ENCODE measurements at regions not wholly inside any gene's neighbourhood (a gene's known extent, or its start where the extent isn't known, plus 50 kb on each side); places are given as distances from the start of the nearest gene placed in this dataset.

DNA sequence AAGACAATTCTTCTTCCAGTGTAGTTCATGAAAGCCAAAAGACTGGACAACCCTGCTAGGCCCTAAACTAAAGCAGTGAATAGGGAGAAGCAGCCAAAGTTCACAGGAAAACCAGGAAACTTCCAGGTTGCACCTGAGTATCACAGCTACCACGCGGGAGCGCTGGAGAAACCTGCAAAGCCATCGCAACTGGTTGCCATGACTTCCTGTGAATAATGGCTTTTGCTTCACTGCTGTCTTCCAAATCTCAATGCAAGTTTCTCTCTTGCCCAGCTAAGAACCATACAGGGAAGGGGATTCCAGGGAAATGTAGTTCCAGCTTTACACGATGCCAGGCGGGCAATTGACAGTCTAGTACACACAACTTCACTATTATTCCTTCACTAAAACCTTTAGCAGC lies 114.1 kb downstream of the GXYLT1 start (continued):
- TF ChIP-seq, protein P1, sequence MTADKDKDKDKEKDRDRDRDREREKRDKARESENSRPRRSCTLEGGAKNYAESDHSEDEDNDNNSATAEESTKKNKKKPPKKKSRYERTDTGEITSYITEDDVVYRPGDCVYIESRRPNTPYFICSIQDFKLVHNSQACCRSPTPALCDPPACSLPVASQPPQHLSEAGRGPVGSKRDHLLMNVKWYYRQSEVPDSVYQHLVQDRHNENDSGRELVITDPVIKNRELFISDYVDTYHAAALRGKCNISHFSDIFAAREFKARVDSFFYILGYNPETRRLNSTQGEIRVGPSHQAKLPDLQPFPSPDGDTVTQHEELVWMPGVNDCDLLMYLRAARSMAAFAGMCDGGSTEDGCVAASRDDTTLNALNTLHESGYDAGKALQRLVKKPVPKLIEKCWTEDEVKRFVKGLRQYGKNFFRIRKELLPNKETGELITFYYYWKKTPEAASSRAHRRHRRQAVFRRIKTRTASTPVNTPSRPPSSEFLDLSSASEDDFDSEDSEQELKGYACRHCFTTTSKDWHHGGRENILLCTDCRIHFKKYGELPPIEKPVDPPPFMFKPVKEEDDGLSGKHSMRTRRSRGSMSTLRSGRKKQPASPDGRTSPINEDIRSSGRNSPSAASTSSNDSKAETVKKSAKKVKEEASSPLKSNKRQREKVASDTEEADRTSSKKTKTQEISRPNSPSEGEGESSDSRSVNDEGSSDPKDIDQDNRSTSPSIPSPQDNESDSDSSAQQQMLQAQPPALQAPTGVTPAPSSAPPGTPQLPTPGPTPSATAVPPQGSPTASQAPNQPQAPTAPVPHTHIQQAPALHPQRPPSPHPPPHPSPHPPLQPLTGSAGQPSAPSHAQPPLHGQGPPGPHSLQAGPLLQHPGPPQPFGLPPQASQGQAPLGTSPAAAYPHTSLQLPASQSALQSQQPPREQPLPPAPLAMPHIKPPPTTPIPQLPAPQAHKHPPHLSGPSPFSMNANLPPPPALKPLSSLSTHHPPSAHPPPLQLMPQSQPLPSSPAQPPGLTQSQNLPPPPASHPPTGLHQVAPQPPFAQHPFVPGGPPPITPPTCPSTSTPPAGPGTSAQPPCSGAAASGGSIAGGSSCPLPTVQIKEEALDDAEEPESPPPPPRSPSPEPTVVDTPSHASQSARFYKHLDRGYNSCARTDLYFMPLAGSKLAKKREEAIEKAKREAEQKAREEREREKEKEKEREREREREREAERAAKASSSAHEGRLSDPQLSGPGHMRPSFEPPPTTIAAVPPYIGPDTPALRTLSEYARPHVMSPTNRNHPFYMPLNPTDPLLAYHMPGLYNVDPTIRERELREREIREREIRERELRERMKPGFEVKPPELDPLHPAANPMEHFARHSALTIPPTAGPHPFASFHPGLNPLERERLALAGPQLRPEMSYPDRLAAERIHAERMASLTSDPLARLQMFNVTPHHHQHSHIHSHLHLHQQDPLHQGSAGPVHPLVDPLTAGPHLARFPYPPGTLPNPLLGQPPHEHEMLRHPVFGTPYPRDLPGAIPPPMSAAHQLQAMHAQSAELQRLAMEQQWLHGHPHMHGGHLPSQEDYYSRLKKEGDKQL (CRISPR knock-in tag; IDR thresholded peaks at IDR 0.05; ENCODE audit: borderline replicate concordance), result no peak
- TF ChIP-seq ZNF785 (CRISPR knock-in tag; IDR thresholded peaks at IDR 0.05) (no peak), RFX1 (IDR thresholded peaks at IDR 0.05) (peak; percentile 77), ZNF551 (CRISPR knock-in tag; IDR thresholded peaks at IDR 0.05) (no peak), FOXA3 (CRISPR knock-in tag; conservative IDR thresholded peaks at IDR 0.05 in 1 of 2, IDR thresholded peaks at IDR 0.05 in 1 of 2) (no peak), GTF2A2 (tag; IDR thresholded peaks at IDR 0.05) (no peak)

DNA sequence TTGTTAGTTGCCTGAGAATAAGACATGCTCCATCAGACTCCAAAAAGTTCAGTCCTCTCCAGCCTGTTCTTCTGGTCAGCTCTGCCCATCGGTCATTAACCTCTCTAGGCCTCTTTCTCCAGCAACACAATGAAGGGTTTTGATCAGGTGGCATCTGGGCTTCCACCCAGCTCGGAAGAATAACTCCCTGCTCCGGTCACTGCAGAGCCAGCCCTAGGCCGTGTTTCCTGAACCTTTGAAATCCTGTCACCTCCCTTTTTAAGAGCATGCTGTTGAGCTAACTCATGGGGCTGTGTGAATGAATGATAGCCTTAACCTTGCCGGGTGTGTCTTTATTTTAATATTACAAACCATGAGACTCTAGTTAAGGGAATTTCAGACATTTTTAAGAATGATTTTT lies 117.1 kb downstream of the GXYLT1 start:
- Histone ChIP-seq H3K4me3 (no peak overlapping the region), H3K36me3 (ENCODE audit: control insufficient read depth, insufficient read depth, low read length) (no peaks in the 10 kb centered on the region), H3K9me3 (replicated peaks; ENCODE audit: control insufficient read depth, insufficient read depth, low read depth, low read length) (no peaks in the 10 kb centered on the region), H3K9ac (ENCODE audit: insufficient read depth in 1 of 2, low read depth in 2 of 2, low read length in 2 of 2) (no peak overlapping the region), H3K27me3 (ENCODE audit: control insufficient read depth in 2 of 2, insufficient read depth in 2 of 2, low read length in 2 of 2) (peaks cover 0 to 7% of the 10 kb centered on the region in 2 experiments; a peak in 2 of 5 replicates), H3K4me1 (replicated peaks in 1 of 2; ENCODE audit: control insufficient read depth in 2 of 2, insufficient read depth in 2 of 2, low read length in 2 of 2) (no peaks in the 10 kb centered on the region), H3K27ac (ENCODE audit: extremely low read depth, low read depth, low read length) (no peak overlapping the region), H3K9me1 (ENCODE audit: control insufficient read depth, insufficient read depth, low read length) (no peaks in the 10 kb centered on the region), H4K20me1 (replicated peaks; ENCODE audit: control insufficient read depth, insufficient read depth, low read length) (no peaks in the 10 kb centered on the region), H3K79me2 (ENCODE audit: control insufficient read depth, insufficient read depth, low read length) (no peaks in the 10 kb centered on the region), H2AFZ (ENCODE audit: low read depth, low read length) (no peak overlapping the region), H3K4me2 (ENCODE audit: insufficient read depth, low read length) (no peak overlapping the region)
- TF ChIP-seq ELF1 (tag; IDR thresholded peaks at IDR 0.05), result no peak
- TF ChIP-seq, protein P2, sequence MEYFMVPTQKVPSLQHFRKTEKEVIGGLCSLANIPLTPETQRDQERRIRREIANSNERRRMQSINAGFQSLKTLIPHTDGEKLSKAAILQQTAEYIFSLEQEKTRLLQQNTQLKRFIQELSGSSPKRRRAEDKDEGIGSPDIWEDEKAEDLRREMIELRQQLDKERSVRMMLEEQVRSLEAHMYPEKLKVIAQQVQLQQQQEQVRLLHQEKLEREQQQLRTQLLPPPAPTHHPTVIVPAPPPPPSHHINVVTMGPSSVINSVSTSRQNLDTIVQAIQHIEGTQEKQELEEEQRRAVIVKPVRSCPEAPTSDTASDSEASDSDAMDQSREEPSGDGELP (CRISPR knock-in tag; IDR thresholded peaks at IDR 0.05; ENCODE audit: borderline replicate concordance), result no peak
- no peak for TF ChIP-seq ZNF217 (CRISPR knock-in tag; IDR thresholded peaks at IDR 0.05)
- no peak for TF ChIP-seq TRIM24 (IDR thresholded peaks at IDR 0.05)
- TF ChIP-seq, protein P3, sequence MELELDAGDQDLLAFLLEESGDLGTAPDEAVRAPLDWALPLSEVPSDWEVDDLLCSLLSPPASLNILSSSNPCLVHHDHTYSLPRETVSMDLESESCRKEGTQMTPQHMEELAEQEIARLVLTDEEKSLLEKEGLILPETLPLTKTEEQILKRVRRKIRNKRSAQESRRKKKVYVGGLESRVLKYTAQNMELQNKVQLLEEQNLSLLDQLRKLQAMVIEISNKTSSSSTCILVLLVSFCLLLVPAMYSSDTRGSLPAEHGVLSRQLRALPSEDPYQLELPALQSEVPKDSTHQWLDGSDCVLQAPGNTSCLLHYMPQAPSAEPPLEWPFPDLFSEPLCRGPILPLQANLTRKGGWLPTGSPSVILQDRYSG (tag; conservative IDR thresholded peaks at IDR 0.05; ENCODE audit: low read depth), result no peak
- no peak for TF ChIP-seq ZNF696 (CRISPR knock-in tag; conservative IDR thresholded peaks at IDR 0.05)
- in situ Hi-C loops (cut with MboI), result no loop called here
- ChIA-PET CTCF (ENCODE audit: low intra/inter-chr PET ratio) (no interaction called here), POLR2A (no interaction called here)
- DNase-seq (ENCODE audit: extremely low read depth in 1 of 4, low spot score in 3 of 4) (no peak), ATAC-seq (no peak), FAIRE-seq (no peak)
- WGBS (ENCODE audit: insufficient coverage, low coverage, missing lambda C conversion rate), result 2% methylated on average over 5 of the region's 5 CpGs
- intact Hi-C loops (cut with micrococcal nuclease), result no loop called here
- BruUV-seq (replicated peaks), result no TSS peak

All from K562 (cell line).